ENCODE measurements at regions not wholly inside any gene's neighbourhood (a gene's known extent, or its start where the extent isn't known, plus 50 kb on each side); places are given as distances from the start of the nearest gene placed in this dataset.

GRCh38 chr22:47645923-47646322 lies 883.5 kb downstream of the TBC1D22A start:
- TF ChIP-seq, protein P1, sequence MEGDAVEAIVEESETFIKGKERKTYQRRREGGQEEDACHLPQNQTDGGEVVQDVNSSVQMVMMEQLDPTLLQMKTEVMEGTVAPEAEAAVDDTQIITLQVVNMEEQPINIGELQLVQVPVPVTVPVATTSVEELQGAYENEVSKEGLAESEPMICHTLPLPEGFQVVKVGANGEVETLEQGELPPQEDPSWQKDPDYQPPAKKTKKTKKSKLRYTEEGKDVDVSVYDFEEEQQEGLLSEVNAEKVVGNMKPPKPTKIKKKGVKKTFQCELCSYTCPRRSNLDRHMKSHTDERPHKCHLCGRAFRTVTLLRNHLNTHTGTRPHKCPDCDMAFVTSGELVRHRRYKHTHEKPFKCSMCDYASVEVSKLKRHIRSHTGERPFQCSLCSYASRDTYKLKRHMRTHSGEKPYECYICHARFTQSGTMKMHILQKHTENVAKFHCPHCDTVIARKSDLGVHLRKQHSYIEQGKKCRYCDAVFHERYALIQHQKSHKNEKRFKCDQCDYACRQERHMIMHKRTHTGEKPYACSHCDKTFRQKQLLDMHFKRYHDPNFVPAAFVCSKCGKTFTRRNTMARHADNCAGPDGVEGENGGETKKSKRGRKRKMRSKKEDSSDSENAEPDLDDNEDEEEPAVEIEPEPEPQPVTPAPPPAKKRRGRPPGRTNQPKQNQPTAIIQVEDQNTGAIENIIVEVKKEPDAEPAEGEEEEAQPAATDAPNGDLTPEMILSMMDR (IDR thresholded peaks at IDR 0.05) = no peak
- TF ChIP-seq POLR2A (IDR thresholded peaks at IDR 0.05) = no peak

All from adrenal gland (tissue), 5 donors.